PC-9 (cell line): ENCODE measurements at regions not wholly inside any gene's neighbourhood (a gene's known extent, or its start where the extent isn't known, plus 50 kb on each side); places are given as distances from the start of the nearest gene placed in this dataset.

Experiments
- BruUV-seq: library from RNA; stranded (reverse); fragments of 400-500 nt; replicated peaks from 2 replicates; lab custom pipeline; 2021; lab: Mats Ljungman, UMichigan
- CTCF ChIA-PET: fragments of 300-600 bp; sonication (Branson Sonifier 250); formaldehyde crosslinking; loops from one replicate; lab custom pipeline; 2022; ENCODE audit warnings: antibody characterized with exemption; lab: Charles Lee
- POLR2A ChIA-PET: fragments of 300-600 bp; sonication (Branson Sonifier 250); formaldehyde crosslinking; loops from one replicate; lab custom pipeline; 2022; ENCODE audit warnings: antibody characterized with exemption; ENCODE audit not compliant: unreplicated experiment; lab: Charles Lee
- DNase-seq, 2 experiments: peaks; one replicate each; pipeline versions ENCODE4 v3.0.0 to v3.0.0-alpha.2; 2015 to 2022; ENCODE audit warnings: mixed read lengths in 1 of 2
- H2AFZ ChIP-seq: fragments of 200-600 bp; sonication (generic); 2 replicates; pipeline ENCODE4 v1.8.1; 2017; ENCODE audit warnings: antibody characterized with exemption
- H3F3A ChIP-seq: fragments of 200-600 bp; sonication (generic); 2 replicates; pipeline ENCODE4 v1.8.1; 2017; ENCODE audit warnings: antibody characterized with exemption, mild to moderate bottlenecking, low read depth; ENCODE audit not compliant: insufficient read depth
- H3K27ac ChIP-seq: fragments of 200-600 bp; sonication (generic); 2 replicates; pipeline ENCODE4 v1.6.1; 2016; ENCODE audit warnings: mixed run types
- H3K27me3 ChIP-seq: fragments of 200-600 bp; sonication (generic); 2 replicates; pipeline ENCODE4 v1.6.1; 2016; ENCODE audit warnings: low read depth, mixed run types; ENCODE audit not compliant: insufficient read depth
- H3K36me3 ChIP-seq: fragments of 200-600 bp; sonication (generic); 2 replicates; pipeline ENCODE4 v1.6.1; 2016; ENCODE audit warnings: low read depth, mixed run types
- H3K4me1 ChIP-seq: fragments of 200-600 bp; sonication (generic); replicated peaks from 2 replicates; pipeline ENCODE4 v1.6.1; 2016; ENCODE audit warnings: mixed run types; ENCODE audit not compliant: insufficient read depth
- H3K4me2 ChIP-seq: fragments of 200-600 bp; sonication (generic); 2 replicates; pipeline ENCODE4 v1.6.1; 2017; ENCODE audit warnings: mixed run types
- H3K4me3 ChIP-seq: fragments of 200-600 bp; sonication (generic); 2 replicates; pipeline ENCODE4 v1.6.1; 2016; ENCODE audit warnings: mixed run types
- H3K79me2 ChIP-seq: fragments of 200-600 bp; sonication (generic); 2 replicates; pipeline ENCODE4 v1.6.1; 2017; ENCODE audit warnings: low read depth, mixed run types
- H3K9me2 ChIP-seq: fragments of 200-600 bp; sonication (generic); 2 replicates; pipeline ENCODE4 v1.8.1; 2017; ENCODE audit warnings: mild to moderate bottlenecking; ENCODE audit not compliant: insufficient read depth
- H3K9me3 ChIP-seq: fragments of 200-600 bp; sonication (generic); 2 replicates; pipeline ENCODE4 v1.8.1; 2016; ENCODE audit warnings: low read depth; ENCODE audit not compliant: insufficient read depth
- H4K20me1 ChIP-seq: fragments of 200-600 bp; sonication (generic); 2 replicates; pipeline ENCODE4 v1.8.1; 2017; ENCODE audit not compliant: insufficient read depth
- EZH2 ChIP-seq: fragments of 200-600 bp; sonication (generic); IDR thresholded peaks from 2 replicates; pipeline ENCODE4 v1.8.0; 2017; ENCODE audit warnings: antibody characterized with exemption, low read depth
- intact Hi-C: fragments of 100-400 bp; cut with micrococcal nuclease; formaldehyde crosslinking; loops from one replicate; pipeline ENCODE4 v1.10.0; 2022; ENCODE audit not compliant: unreplicated experiment
- TF ChIP-seq, protein P1 (sequence below): fragments of 200-600 bp; sonication (generic); conservative IDR thresholded peaks from 2 replicates; pipeline ENCODE4 v1.6.1; 2017; ENCODE audit warnings: mixed run types, antibody characterized with exemption, mild to moderate bottlenecking, moderate library complexity

DNA sequence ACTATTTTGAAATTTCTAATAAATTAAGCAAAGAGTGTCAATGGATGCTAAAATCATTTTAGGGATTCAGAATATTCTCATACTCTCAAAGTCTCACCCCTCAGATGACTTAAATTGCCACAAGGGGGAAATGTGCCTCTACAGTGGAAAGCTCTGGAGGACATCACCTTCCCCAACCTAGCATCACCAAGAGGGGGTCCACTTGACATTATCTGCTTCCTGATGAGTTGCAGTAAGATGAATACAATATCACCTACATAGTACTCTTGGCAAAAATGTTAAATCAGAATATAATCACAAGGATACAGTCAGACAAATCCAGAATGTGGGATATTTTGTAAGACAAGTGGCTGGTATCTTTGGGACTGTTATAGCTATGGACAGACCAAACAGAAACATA, 290.1 kb downstream of the MFSD1 start:
- Histone ChIP-seq H2AFZ (no peak overlapping the region), H3K9me3 (no peaks in the 10 kb centered on the region), H3K4me2 (no peak overlapping the region), H4K20me1 (no peaks in the 10 kb centered on the region), H3K79me2 (no peaks in the 10 kb centered on the region), H3K4me1 (no peaks in the 10 kb centered on the region), H3K27ac (no peak overlapping the region), H3F3A (no peaks in the 10 kb centered on the region), H3K4me3 (no peak overlapping the region), H3K36me3 (no peaks in the 10 kb centered on the region), H3K9me2 (no peaks in the 10 kb centered on the region), H3K27me3 (no peaks in the 10 kb centered on the region)
- CTCF ChIA-PET, result no interaction called here
- no TSS peak for BruUV-seq
- TF ChIP-seq EZH2, result no peak
- TF ChIP-seq, protein P1, sequence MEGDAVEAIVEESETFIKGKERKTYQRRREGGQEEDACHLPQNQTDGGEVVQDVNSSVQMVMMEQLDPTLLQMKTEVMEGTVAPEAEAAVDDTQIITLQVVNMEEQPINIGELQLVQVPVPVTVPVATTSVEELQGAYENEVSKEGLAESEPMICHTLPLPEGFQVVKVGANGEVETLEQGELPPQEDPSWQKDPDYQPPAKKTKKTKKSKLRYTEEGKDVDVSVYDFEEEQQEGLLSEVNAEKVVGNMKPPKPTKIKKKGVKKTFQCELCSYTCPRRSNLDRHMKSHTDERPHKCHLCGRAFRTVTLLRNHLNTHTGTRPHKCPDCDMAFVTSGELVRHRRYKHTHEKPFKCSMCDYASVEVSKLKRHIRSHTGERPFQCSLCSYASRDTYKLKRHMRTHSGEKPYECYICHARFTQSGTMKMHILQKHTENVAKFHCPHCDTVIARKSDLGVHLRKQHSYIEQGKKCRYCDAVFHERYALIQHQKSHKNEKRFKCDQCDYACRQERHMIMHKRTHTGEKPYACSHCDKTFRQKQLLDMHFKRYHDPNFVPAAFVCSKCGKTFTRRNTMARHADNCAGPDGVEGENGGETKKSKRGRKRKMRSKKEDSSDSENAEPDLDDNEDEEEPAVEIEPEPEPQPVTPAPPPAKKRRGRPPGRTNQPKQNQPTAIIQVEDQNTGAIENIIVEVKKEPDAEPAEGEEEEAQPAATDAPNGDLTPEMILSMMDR, result 0 out of 2 replicates have a peak, but pooled peaks have one; percentile 18
- POLR2A ChIA-PET, result no interaction called here
- no peak for DNase-seq
- intact Hi-C loops, result loop anchor here (5.0 kb wide), 1 partner anchor 160 kb away; no protein-coding TSS in a partner anchor

GRCh38 chr3:159102001-159102400, 300.1 kb downstream of the MFSD1 start:
- POLR2A ChIA-PET, result no interaction called here
- DNase-seq, result no peak
- CTCF ChIA-PET, result no interaction called here
- Histone ChIP-seq H3K4me2 (no peak overlapping the region), H4K20me1 (no peaks in the 10 kb centered on the region), H3K4me3 (no peak overlapping the region), H3K36me3 (no peaks in the 10 kb centered on the region), H3K79me2 (no peaks in the 10 kb centered on the region), H3K4me1 (no peaks in the 10 kb centered on the region), H3K9me2 (no peaks in the 10 kb centered on the region), H3F3A (no peaks in the 10 kb centered on the region), H3K9me3 (no peaks in the 10 kb centered on the region), H2AFZ (no peak overlapping the region), H3K27me3 (no peaks in the 10 kb centered on the region), H3K27ac (no peak overlapping the region)
- TF ChIP-seq, protein P1, result no peak
- no peak for TF ChIP-seq EZH2
- intact Hi-C loops, result no loop called here
- BruUV-seq, result no TSS peak

DNA sequence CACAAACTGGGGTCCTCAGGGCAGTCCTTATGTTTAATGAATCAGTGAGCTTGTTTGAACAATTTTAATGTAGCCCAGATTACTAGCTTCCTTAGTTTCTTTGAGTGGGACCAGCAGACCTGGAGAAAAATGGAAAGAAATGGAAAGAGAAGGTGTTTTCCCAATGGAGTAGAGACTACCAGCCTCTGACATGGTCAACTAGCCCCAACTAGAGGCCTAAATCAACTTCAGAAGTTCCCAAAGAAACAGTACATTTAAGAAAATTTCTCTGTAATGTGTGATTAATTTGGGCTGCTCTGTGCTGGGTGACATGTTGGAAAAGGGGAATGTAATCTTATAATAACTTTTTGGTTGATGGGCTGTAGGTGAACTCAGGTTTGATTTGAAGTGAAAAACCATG, 310.9 kb downstream of the MFSD1 start:
- Histone ChIP-seq H3K4me1 (no peaks in the 10 kb centered on the region), H3K27me3 (no peaks in the 10 kb centered on the region), H3K27ac (no peak overlapping the region), H3K36me3 (no peaks in the 10 kb centered on the region), H3K4me2 (no peak overlapping the region), H3K79me2 (no peaks in the 10 kb centered on the region), H3K9me2 (no peaks in the 10 kb centered on the region), H3K4me3 (no peak overlapping the region), H3F3A (no peaks in the 10 kb centered on the region), H2AFZ (no peak overlapping the region), H4K20me1 (no peaks in the 10 kb centered on the region), H3K9me3 (no peaks in the 10 kb centered on the region)
- intact Hi-C loops, result no loop called here
- ChIA-PET POLR2A (no interaction called here), CTCF (no interaction called here)
- TF ChIP-seq, protein P1, result no peak
- TF ChIP-seq EZH2, result no peak
- DNase-seq, result no peak
- no TSS peak for BruUV-seq
